Fibroblast of skin of right quadriceps (primary cell): ENCODE measurements at regions not wholly inside any gene's neighbourhood (a gene's known extent, or its start where the extent isn't known, plus 50 kb on each side); places are given as distances from the start of the nearest gene placed in this dataset.
"Not testable (repeated sequence)": the region's sequence is repeated elsewhere in the genome, so short reads cannot be mapped to it uniquely, and the experiment has no call there.

Source experiments
- DNase-seq: peaks from one replicate; pipeline ENCODE4 v3.0.0-alpha.2; 2013

DNA sequence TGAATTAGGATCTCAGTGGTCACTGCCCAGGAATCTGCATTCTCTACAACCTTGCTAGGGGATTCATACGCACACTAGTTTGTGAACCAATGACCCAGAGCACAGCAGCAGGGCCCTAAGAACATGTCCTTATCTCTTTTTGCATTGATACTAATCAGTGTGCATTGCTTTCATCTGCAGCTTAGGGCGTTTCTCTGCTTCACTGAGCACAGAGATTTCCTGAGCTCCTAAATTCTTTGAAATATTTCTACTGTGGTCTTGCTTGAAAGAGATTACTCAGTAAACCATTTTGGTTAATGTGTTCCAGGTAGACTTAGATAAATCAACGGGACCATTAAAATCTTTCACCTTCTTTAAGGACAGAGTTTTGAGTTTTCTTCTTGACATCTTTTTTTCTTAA, 351.3 kb upstream of the KITLG start:
- no peak for DNase-seq

DNA sequence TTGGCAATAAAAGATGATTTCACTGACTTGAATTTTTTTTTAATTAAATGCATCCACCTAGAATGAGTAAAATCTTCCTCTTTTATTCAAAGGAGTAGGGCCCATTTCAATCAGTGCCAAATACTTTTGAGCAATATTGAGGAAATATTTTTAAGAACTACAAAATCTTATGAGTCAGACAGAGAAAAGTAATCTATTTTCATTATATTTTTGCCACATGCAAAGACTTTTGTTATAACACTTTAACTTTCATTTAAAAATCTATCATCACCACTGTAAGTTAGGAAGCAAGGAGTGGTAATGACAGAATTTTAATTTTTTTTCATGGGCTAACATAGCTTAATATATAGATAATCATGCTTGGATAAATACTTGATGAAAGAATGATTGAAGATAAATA, 345.2 kb upstream of the KITLG start:
- peak; percentile 45 for DNase-seq

DNA sequence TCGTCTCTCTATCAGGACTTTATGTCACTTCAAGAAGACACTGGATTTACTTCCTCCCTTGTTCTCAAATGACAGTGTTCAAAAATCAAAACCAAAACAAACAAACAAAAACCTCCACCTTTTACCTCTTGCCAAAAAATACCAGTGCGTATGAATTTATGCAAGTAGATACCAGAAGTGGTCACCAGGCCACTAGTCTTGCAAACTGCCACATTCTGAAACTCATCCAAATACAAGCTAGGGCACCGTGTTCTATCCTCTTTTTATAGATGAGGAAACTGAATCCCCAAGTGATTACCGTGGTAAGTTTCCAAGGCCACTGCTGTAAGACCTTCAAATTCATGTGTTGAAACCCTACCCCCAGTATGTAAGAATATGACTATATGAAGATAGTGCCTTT, 343.9 kb upstream of the KITLG start:
- DNase-seq, result no peak

DNA sequence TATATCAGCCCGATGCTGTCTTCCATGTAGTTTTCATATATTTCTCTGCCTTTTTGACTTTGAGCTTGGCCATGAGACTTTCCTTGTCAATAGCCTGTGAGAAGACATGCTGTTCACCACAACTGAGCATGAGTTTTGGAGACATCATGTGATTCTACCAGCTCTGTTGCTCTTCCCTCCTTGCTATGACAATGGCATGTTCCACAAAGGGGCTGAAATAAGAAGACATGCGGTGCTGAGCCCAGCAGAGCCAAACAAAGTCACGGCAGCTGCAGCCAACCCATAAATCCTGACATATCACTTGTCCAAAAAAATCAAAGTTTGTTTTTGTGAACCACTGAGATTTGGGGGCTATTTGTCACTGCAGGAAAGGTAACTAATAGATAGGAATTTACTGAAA, 343.4 kb upstream of the KITLG start:
- no peak for DNase-seq

DNA sequence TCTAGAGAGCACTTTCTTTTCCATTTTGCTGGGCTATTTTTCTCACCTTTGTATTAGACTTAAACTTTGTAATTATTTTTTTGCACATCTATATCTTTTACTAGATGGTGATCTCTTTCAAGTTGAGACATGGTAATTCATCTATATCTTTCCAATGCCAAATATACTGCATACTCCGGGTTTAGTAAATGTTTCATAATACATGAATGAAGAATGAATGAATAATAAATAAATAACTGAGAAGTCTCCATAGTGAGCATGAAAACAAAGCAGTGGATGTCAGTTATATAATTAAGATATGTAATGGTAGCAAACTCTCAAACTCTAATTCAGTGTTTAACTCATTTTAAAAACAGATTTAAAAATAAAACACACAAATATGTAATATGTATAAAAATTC, 342.5 kb upstream of the KITLG start:
- DNase-seq, result peak; percentile 33

DNA sequence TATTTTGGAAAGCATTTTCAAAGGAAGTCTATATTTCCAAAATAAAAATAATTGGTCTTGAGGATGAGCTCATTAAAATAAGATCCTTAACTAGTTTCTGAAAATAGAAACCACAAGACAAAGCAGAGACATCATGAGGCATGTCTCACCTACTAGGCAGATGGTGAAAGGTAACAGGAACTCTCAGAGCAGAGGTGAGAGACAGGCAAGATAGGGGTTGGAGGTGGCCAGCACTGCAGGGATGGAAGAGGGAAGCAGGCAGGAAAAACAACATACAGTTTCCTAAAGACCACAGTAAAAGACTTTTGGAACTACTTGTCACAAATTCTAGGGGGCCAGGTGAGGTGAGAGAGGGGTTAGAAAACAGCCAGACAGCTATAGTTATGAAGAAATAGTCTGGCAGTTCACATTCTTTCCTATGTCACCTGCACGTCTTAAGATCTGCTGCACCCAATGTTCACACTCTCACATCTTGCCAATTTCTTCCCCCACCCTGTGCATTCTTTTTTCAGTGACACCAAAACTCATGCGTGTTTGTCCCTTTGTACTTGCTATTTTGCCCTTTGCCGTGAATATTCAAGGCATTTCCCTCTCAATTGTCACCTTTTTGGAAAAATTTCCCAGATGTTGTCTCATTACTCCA, 341.7 kb upstream of the KITLG start:
- DNase-seq, result no peak

DNA sequence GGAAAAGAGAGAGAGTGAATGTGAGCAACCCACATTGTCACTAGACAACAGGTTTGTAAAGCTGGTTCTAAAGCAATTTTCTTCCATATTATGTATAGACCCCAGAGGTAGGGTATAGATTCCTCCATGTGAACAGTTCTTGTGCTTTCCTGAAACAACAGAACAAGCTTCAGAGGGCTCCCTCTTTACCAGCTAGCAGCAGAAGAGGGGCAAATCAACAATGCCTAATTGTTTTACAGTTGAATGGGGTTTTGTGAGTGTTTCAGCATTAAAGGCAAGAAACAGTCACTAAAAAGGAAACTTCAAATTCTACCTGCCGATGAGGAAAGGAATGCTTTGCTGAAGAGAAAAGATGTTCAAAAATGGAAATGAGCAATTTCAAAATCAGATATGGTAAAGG, 341.2 kb upstream of the KITLG start:
- DNase-seq, result no peak

DNA sequence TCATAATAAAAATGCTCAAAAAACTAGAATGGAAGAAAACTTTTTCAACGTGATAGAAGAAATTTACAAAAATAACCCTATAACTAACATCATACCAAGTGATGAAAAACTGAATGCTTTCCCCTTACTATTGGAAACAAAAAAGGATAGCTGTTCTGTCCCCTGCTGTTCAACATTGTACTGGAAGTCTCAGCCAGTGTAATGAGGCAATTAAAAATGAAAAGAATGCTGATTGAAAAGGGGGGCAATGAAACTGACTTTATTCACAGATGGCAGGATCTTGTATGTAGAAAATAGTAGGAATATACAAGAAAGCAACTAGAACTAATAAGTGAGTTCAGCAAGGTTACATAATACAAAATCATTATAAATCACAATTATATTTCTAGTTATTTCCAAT, 337.9 kb upstream of the KITLG start:
- no peak for DNase-seq

DNA sequence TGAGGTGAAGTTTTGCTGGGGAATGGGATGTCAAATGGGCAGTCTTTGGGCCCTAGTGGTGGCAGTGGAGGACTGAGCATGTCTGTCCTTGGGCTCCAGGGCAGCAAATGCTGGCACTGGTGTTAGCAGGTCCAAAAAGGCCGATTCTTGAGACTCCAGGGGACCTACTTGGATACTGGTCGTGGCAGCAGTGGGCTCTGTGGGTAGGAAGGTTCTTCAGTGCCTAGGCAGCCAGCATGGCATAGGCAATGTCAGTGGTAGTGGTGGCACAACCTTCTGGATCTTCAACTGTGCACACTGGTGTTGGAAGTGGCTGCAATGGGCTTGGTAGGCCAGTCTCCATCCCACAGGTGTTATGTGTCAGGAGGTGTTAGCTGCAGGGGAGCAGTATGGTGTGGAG, 334.7 kb upstream of the KITLG start:
- DNase-seq, result no peak

DNA sequence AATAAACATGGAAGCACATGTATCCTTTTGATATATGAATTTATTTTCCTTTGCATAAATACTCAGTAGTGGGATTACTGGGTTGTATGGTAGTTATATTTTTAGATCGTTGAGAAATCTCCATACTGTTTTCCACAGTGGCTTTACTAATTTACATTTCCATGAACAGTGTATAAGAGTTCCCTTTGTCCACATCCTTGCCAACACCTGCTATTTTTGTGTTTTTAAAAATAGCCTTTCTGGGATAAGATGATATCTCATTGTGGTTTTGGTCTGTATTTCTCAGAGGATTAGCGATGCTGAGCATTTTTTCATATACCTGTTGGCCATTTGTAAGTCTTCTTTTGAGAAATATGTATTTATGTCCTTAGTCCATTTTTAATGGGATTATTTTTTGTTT, 329.2 kb upstream of the KITLG start:
- no peak for DNase-seq

DNA sequence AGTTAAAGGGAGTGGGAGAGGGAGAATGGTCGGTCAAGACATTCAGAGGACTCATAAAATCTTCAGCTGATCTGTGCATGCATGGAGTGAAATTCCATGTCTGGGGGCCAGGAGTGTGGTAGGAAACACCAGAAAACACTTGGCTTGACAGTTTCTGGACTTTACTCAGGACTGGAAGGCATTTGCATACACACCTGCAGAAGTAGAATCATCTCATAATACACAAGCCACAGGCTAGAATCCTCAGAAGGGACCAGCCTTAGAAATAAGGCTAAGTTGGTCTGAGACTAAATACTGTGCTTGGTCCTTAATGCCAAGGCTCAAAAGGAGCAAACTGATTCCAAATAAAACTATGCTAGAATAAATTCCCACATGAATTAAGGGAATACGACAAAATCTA, 328.1 kb upstream of the KITLG start:
- DNase-seq, result no peak

DNA sequence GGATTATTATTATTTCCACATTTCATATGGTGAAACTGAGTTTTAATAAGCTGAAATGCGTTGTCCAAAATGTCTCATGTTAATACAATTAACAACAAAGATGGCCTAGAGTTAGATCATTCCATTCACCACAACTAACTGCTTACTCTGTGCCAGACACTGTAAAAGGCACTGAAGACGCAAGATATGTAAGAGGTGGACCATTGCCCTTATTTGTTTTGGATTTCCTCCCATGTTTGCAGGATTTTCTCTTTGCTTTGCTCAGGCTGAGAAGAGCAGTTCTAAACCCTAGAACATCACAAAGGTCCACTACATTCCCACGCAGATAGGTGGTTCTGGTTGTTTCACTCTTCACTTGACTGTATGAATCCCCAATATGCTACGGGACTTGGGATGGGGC, 324.4 kb upstream of the KITLG start:
- DNase-seq, result no peak

DNA sequence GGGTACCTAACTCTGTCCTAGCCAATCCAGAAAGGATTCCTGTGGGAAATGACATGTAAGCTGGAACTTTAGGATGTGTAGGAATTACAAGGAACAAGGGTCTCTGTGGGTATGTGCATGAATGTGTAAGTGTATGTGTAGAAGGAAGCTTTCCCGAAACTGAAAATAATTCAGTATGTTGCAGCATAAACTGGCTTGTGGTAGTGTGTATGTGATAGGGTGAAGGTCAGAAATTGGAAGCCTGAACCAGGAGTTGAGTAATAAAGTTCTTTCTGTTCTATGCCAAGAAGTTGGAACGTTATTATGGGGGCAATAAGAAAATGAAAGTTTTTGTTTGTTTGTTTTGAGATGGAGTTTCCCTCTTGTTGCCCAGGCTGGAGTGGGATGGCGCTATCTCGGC, 323.1 kb upstream of the KITLG start:
- no peak for DNase-seq

DNA sequence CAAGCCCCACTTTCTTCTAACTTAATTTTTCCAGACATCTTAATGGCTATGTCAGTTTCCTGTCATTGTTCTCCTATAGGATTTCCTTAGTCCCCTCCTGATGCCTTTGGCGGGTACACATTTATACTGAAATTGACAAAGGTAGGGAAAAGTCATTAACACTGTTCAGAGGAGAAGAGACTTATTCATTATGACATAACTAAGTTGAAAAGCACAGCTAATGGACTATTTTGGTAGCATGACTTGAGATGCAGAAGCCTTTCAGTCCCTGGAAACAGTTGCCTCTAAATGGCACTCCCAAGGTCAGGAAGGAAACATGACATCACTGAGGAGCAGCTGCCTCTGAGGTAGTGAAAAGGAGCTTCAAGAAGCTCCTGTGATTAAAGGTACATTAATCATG, 317.5 kb upstream of the KITLG start:
- DNase-seq, result no peak

DNA sequence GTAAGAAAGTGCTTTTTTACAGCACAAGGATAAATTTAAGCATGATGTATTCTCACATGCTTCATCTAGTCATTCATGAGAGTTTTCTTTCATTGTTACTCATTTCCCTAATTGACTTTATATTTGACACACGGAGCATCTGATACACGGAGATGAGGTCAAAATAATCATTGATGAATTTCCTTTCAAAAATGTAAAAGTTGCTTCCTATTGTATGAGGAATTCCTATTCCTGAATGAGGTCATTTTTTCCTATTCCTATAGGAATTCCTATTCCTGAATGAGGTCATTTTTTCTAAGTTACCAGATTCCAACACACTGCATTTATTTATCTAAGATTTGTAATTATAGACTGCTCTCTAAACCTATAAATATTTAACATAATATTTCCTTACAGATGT, 316.7 kb upstream of the KITLG start:
- peak; percentile 80 for DNase-seq

DNA sequence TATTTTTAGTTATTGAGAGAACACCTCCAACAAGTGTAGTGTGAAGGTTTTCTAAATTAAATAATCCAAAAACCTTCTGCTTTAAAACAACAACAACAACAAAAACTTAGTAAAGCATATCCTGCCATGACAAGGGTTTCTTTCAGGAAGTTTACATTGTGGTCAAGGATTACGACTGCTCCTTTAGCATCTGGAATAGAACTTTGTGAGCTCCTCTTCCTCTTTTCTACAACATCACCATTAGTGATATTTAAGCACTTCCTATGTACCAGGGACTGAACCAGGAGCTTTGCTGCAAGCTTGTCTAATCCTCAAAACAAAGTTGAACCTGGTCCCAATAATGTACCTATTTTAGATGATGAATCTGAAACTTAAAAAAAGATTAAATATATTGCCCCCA, 315.4 kb upstream of the KITLG start:
- no peak for DNase-seq

DNA sequence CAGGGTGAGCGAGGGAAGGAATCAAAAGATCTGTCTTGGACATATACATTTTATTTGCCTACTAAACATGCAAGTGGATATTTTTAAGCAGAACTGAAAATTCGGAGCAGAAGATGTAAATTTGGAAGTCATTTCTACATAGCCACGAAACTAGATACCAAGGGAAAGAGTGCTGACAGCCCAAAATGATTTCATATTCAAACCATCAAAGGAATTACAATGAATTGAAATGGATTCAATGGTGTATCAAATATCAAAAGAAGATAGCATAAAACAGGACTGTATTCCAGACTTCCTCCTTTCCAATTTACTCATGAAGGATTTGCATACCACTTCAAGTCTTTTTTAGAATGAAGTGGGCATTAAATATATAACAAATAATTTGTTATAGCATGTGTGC, 313.5 kb upstream of the KITLG start:
- DNase-seq, result peak; percentile 23

DNA sequence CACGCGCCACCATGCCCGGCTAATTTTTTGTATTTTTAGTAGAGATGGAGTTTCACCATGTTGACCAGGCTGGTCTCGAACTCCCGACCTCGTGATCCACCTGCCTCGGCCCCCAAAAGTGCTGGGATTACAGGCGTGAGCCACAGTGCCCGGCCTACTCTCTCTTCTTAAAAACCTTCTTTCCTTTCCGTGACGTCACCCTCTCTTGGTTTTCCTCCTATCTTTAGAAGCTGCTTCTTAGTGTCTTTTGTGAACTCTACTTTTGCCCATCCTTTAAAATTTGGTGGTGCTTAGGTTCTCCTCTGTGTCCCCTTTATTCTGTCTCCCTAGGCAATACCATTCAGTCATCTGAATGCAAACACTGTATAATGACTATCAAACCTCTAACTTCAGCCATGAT, 311.2 kb upstream of the KITLG start:
- DNase-seq, result not testable (repeated sequence)

DNA sequence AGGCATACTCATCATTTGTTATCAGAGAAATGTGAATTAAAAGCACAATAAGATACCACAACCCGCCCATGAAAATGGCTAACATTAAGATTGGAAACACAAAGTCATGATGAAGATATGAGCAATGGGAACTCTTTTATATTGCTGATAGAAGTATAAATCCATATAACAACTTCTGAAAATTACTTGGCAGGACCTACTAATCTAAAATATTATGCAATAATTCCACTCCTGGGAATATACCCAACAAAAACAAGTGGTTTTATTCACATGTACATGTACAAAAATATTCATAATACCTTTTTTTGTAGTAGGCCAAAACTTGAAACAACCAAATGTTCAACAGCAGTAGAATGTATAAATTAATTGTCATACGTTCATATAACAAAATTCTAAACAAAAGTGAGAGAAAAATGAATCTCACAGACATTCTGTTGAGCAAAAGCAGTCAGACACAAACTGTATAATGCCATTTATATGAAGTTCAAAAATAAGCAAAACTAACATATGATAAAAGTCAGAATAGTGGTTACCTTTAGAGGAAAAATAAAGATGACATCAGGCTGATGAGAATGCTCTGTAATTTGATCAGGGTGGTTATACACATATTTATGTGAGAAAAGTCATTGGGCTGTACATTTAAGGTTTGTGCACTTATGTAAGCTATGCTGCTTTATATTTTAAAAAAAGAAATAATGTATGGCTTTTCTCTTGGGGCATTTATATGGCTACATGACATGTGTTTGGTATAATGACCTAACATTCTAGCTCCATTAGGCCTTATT, 309.2 kb upstream of the KITLG start:
- peak; percentile 42 for DNase-seq

DNA sequence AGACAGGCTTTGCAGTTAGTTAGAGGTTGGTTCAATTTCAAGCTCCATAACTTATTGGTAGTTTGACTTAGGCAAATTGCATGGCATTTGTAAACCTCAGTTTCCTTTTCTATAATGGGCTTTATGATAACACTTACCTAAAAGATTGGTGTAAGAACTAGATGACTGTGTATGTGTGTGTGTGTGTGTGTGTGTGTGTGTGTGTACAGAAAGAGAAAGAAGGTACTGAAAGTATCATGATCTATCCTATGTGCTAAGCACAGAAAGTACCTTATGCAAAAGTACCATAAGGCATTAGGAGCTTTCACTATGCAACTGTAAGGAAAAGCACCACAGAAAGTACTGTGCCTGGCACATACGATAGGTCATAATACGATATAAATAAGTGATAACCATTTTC, 304.3 kb upstream of the KITLG start:
- no peak for DNase-seq

DNA sequence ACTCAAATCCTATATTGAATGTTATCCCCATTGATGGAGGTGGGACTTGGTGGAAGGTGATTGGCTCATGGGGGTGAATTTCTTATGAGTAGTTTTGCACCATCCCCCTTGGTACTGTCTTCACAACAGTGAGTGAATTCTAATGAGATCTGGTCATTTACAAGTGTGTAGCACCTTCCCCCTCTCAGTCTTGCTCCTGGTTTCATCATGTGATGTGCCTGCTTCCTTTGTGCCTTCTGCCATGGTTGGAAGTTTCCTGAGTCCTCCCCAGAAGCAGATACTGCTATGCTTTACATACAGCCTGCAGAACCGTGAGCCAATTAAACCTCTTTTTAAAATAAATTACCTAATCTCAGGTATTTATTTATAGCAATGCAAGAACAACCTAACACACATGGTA, 302.4 kb upstream of the KITLG start:
- DNase-seq, result no peak

DNA sequence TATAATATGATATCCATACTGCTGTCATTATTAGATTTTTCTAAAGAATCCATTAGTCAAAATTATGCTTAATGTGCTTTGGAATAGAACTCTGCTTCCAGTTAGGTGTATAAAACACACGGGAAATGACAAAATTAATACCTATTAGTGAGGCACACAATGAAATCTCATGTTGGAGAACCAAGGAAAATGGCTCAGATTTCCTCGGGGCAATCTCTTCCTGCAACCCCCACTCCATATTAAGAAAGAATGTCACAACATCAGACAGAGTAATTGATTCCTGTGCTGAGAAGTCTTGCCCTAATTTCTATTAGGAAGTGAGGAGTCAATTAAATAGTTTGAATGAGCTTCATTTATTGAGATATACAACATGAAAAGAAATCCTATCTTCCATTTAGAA, 299.8 kb upstream of the KITLG start:
- DNase-seq, result no peak

DNA sequence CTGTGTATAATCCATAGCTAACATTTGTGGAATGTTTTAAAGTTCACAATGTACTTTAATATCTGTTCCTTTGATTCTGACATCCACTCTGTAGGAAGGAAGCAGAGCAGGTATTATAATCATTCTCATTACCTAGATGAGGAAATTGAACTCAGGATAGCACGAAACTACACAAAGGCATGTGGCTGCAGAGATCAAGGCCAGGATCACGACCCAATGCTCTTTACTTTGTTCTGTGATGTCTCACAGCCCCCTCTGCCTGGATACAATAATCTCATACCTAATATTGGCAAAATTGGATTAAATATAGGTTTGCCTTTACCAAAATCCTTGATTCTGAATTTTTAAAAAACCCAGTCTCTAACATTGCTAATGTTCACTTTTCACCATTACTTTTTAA, 298.0 kb upstream of the KITLG start:
- DNase-seq, result no peak

DNA sequence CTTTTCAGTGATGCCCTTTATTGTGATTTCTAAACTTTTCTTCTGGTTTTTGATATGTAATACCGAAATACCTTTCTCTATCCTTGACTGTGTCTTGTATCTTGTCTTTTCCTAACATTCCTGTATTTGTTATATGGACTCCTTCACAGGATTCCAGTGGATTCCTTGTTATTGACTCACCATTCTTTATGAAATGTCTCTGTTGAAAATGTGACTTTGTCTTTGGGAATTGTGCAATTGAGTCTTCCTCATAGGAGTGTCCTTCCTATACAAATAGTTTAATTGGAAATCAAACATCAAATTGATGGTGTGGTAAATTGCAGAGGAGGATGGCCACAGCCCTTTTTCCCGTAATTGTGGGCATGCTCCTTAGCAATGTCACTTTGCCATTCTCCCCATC, 296.6 kb upstream of the KITLG start:
- DNase-seq, result peak; percentile 52
